HG03442 (cell line): ENCODE measurements at regions not wholly inside any gene's neighbourhood (a gene's known extent, or its start where the extent isn't known, plus 50 kb on each side); places are given as distances from the start of the nearest gene placed in this dataset.

Source experiments
- ATAC-seq: cut with Tn5 transposase; IDR thresholded peaks from one replicate; pipeline ENCODE4 v1.9.1; 2021; ENCODE audit warnings: mild to moderate bottlenecking, moderate library complexity; ENCODE audit not compliant: unreplicated experiment

DNA sequence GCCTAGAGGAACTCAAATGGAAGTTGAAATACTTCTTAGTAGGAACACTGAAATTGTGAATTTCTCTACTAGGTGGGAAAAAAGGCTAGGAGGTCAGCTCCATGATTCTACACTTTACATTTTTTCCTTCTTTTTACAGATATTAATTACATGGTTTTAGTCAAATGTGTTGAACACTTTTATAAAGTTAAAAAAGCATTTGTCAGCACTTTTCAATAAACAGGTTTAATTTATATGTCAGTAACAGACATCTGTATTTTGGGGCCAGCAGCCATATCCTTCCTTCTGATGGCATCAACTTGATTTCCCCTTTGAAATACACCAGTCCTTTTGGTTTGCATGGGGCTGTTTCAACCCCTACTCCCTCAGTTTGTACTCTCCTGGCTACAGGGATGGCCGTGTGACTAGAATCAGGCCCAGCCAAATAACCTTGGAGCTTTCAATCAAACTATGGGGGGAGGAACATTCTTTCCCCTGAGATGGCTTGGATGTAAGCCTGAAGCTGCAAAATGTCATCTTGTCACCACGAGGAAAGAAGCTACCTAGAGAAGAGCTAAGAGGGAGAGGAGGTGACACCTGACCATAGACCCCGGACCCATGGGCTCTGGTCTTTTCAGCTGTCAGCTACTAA lies 171.0 kb upstream of the NEBL start:
- ATAC-seq, result no peak

- ATAC-seq, result no peak
Measured at GRCh38 chr10:21065621-21066248, 168.6 kb upstream of the NEBL start.

- no peak for ATAC-seq
Measured at GRCh38 chr10:21061982-21062381, 164.9 kb upstream of the NEBL start.

DNA sequence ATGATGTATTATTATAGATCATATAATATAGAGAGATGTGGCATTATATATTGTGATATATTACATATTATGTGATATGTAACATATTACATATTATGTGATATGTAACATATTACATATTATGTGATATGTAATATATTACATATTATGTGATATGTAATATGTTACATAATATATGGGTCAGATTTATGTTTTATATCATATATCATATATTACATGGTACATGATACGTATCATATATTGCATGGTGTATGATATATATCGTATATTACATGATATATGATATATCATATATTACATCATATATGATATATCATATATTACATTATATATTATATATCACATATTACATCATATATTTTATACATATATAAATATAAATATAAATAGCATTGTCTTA lies 164.1 kb upstream of the NEBL start:
- ATAC-seq, result no peak

DNA sequence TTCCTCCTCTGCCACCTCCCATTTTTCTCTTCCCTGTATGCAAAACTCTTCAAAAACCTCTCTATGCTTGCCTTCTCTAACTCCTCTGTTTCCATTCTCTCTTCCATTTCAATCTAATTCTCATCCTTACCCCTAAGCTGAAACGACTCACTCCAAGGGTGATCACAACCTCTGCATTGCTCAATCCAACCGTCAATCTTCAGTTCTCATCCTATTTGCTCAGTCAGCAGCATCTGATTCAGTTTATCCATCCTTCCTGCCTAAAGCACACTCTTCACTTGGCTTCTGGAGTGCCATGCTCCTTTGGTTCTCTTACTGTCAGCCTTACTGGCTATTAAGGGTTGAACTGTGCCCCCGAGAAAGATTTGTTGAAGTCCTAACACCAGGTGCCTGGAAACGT lies 163.5 kb upstream of the NEBL start:
- no peak for ATAC-seq

DNA sequence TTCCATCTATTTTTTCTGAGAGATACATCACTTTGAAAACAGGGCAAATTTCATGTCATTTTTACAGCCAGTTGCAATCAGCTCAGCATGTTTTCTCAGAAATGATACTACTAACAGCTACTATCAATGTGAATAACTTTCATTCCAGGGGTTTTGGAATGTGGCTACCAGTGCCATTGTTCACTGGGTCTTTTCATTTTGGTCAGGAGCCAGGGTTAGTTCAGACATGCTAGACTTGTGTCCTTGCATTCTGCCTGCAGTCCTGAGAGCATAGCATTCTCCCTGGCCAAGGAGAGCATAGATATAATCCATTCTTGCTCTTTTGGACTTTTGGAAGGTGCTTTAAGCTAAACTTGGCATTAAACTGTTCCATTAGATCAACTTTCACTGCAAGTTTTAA lies 160.9 kb upstream of the NEBL start:
- no peak for ATAC-seq

- ATAC-seq, result no peak
Measured at GRCh38 chr10:21057436-21057835, 160.3 kb upstream of the NEBL start.

- ATAC-seq, result no peak
Measured at GRCh38 chr10:21056461-21056860, 159.3 kb upstream of the NEBL start.

DNA sequence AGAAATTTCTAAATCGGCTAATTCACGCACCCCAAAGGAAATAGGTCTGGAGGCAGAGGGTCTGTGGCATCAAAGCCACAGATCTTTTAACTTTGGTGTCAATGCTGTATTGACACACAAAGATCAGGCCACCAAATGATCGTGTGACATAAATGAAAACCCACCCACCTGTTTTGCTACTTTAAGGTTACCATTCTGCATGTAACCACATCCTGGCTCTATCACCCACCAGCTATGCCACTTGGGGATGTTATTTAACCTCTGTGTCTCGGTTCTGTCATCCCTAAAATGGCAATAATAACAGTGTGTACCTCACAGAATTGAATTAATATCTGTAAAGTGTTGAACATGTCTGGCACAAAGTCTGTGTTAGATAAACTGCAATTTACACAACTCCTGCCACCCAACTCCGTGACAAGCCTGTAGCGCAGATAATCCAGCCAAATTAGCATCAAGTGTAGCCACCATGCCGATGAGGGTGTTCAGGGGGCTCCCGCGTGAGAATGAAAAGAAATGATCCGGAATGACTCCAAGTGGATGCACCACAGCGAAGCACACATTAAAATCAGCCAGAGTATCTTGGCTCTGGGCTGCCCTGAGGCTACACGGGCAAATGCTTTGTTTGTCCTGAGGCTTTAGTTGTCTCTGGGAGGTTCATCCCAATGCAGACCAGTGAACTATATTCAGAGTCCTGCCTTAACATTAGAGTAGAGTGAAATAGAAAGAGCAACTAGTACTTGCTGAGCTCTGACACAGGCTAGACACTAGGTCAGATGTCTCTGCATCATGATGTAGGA lies 158.4 kb upstream of the NEBL start:
- ATAC-seq, result no peak

DNA sequence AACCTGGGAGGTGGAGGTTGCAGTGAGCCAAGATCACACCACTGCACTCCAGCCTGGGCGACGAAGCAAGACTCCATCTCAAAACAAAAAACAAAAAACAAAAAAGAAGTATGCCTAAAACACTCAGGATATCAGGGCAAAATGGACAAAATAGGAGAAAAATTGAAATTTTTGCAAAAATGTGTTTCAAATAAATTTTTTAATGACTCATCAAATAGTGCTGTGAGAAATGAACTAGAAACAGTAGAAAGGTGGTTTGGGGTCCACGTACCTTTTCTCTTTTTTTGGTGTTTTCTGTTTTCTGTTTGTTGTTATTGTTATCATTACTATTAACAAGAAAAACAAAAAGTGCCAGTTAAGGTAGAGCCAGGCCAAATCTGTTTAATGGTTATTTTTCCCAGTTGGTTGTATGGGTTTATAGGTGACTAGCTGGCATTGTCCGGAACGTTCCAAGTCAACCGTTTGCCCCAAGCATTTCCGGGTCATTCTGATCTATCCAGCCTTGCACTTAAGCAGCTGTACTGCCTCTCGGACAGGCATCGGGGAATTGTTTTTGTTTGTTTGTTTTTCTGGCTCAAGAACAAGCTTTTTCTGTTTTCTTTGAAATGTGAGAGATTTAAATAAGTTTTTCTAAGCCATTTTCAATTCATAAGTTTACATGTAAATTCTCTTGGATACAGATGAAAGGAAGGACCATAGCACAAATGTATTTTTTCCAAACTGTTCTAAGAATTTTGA lies 157.0 kb upstream of the NEBL start:
- no peak for ATAC-seq

- ATAC-seq, result no peak
Measured at GRCh38 chr10:21052709-21053104, 155.6 kb upstream of the NEBL start.

- ATAC-seq, result no peak
Measured at GRCh38 chr10:21052072-21052708, 155.1 kb upstream of the NEBL start.

- ATAC-seq, result no peak
Measured at GRCh38 chr10:21049482-21049881, 152.4 kb upstream of the NEBL start.

DNA sequence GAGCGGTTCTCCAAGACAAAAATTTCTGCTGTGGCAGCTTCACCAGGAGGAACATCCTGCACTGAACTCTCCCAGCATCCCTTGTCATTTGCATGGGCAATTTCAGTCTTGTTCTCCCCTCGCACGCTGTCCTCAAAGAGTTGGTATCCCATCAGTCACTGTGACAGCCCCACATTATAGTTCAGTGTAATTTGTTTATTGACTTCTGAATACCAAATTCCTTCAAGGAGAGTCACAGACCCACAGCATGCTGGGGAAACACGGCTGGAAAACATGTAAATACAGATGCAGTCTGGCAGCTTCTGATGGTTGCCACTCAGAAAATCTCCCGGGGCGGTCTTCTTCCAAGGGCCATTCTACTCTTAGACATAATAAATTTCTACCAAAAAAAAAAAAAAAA lies 151.0 kb upstream of the NEBL start:
- ATAC-seq, result no peak

GRCh38 chr10:21047511-21047910 lies 150.4 kb upstream of the NEBL start:
- ATAC-seq, result no peak

GRCh38 chr10:21047096-21047495 lies 150.0 kb upstream of the NEBL start:
- no peak for ATAC-seq

DNA sequence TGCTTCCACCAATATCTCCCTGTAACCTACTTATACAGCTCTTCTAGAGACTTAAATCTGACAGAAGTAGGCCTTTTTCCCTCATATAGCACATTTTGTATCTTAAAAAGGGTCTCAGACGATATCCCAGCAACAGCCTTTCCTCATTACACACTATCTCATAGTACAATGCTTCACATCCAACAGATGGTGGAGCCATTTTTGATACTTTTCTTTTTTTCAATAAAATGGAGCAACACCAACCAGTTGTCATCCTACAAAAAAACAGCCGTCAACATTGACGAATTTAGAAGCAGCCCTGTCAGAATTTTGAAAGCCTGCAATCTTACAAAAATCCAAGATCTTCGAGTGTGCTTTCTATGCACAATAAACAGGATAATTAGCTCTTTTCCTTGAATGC lies 145.9 kb upstream of the NEBL start:
- ATAC-seq, result no peak

GRCh38 chr10:21042536-21042935 lies 145.4 kb upstream of the NEBL start:
- ATAC-seq, result no peak

DNA sequence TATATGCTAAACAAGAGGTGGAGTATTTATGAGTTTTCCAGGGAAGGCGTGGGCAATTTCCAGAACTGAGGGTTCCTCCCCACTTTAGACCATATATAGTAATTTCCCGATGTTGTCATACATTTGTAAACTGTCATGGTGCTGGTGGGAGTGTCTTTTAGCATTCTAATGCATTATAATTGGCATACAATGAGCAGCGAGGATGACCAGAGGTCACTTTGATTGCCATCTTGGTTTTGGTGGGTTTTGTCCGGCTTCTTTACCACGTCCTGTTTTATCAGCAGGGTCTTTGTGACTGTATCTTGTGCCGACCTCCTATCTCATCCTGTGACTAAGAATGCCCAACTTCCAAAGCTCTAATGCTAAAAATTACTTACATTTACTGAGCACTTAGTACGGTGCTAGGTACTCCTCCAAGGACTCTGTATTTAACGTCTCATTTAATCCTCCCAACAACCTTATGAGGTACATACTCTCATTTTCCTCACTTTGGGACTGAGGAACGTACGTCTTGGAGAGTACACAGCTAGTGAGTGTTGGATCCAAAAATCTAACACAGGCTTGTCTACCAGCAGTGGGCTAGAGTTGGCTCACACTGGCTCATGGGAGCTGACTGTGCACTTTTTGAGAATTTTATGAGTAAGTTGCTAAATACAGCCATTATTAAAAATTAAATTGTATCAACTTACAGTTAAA lies 144.8 kb upstream of the NEBL start:
- ATAC-seq, result no peak

DNA sequence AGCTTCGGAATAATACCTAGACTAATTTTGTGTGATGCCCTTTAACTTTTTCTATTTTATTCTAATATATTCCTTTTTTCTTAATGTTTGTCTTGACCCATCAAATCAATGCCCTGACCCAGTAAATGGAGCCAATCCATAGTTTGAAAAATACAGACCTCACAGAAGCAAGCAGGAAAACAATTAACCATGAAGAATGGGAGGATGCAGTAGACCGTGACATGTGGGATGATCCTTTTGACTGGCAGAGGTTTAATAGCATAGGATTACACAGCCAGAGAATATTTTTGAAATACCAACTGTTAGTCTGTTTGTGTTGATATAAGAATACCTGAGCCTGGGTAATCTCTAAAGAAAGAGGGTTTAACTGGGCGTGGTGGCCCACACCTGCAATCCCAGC lies 142.6 kb upstream of the NEBL start:
- no peak for ATAC-seq

DNA sequence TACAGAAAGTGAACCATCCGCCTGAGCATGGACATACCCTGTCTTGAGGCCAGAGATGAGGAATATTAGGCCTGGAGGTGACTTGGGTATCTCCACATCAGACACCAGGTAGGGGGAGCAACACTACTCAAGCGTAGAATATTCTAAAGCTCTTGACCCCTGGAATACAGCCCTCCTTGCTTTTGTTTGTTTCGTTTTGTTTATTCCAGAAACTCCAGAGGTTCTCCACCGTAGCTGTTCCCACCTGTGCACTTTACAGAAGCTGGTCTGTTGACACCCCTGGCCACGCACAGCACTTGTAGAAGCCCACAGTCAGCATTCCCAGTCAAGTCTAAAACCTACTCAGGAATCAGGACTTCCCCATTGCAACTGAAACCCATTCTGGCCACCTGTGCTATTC lies 139.6 kb upstream of the NEBL start:
- no peak for ATAC-seq
